Endothelial cell of umbilical vein (primary cell): ENCODE measurements at regions not wholly inside any gene's neighbourhood (a gene's known extent, or its start where the extent isn't known, plus 50 kb on each side); places are given as distances from the start of the nearest gene placed in this dataset.

Experiments
- BruUV-seq: library from RNA; stranded (reverse); fragments of 400-500 nt; replicated peaks from 2 replicates; lab custom pipeline; 2021; lab: Mats Ljungman, UMichigan
- CTCF ChIA-PET: fragments of 300-600, 350-600 bp; sonication (Branson Sonifier 250); formaldehyde crosslinking; loops from one replicate; lab custom pipeline; 2021; ENCODE audit warnings: antibody characterized with exemption, inconsistent platforms; lab: Charles Lee
- POLR2A ChIA-PET: fragments of 300-600, 350-600 bp; sonication (Branson Sonifier 250); formaldehyde crosslinking; loops from one replicate; lab custom pipeline; 2021; ENCODE audit warnings: antibody characterized with exemption, inconsistent platforms; lab: Charles Lee
- DNase-seq: peaks from one replicate; pipeline ENCODE4 v3.0.0-alpha.2; 2011; ENCODE audit warnings: low read depth, low spot score
- FAIRE-seq: peaks from 2 replicates; lab custom pipeline; 2011; peaks lifted over from hg19 to GRCh38; lab: Jason Lieb, UNC
- H2AFZ ChIP-seq: 2 replicates; pipeline ENCODE4 v1.6.0; 2012; ENCODE audit warnings: low read depth, low read length, control low read depth, inconsistent platforms
- H3K27ac ChIP-seq: 2 replicates; pipeline ENCODE4 v1.5.1; 2011; ENCODE audit warnings: low read depth, mild to moderate bottlenecking, control low read depth, low read length, moderate library complexity; ENCODE audit not compliant: insufficient read depth
- H3K27me3 ChIP-seq, 2 experiments: 2 replicates each; pipeline versions ENCODE4 v1.6.0 to v1.6.1; 2011; ENCODE audit warnings: low read length in 2 of 2, mixed read lengths in 1 of 2; ENCODE audit not compliant: control insufficient read depth in 2 of 2, insufficient read depth in 2 of 2
- H3K36me3 ChIP-seq, 2 experiments: 2 replicates in 1 of 2; 3 replicates in 1 of 2; pipeline ENCODE4 v1.5.1; 2011; ENCODE audit warnings: low read length in 2 of 2, mild to moderate bottlenecking in 1 of 2, moderate library complexity in 1 of 2; ENCODE audit not compliant: control insufficient read depth in 2 of 2, insufficient read depth in 2 of 2; ENCODE audit errors: extremely low read depth in 1 of 2
- H3K4me1 ChIP-seq: 3 replicates; pipeline ENCODE4 v1.5.1; 2011; ENCODE audit warnings: mild to moderate bottlenecking, low read length; ENCODE audit not compliant: control insufficient read depth, insufficient read depth; ENCODE audit errors: extremely low read depth
- H3K4me2 ChIP-seq: 2 replicates; pipeline ENCODE4 v1.6.1; 2011; ENCODE audit warnings: low read length, control low read depth, mixed read lengths; ENCODE audit not compliant: insufficient read depth
- H3K4me3 ChIP-seq, 3 experiments: fragments of 200-600 bp in 1 of 3; sonication (generic), shearing (Covaris generic) in 1 of 3; replicated peaks in 1 of 3; 2 replicates each; pipeline ENCODE4 v1.5.1; 2011 to 2016; ENCODE audit warnings: control low read depth in 3 of 3, low read length in 3 of 3, mild to moderate bottlenecking in 2 of 3, inconsistent platforms in 1 of 3, low read depth in 1 of 3, moderate library complexity in 1 of 3; ENCODE audit not compliant: insufficient read depth in 1 of 3
- H3K79me2 ChIP-seq: 2 replicates; pipeline ENCODE4 v1.6.0; 2012; ENCODE audit warnings: low read length, inconsistent platforms; ENCODE audit not compliant: control insufficient read depth, insufficient read depth
- H3K9ac ChIP-seq: replicated peaks from 2 replicates; pipeline ENCODE3; 2011; ENCODE audit warnings: low read length, control low read depth; ENCODE audit not compliant: insufficient read depth; ENCODE audit errors: extremely low read depth
- H3K9me1 ChIP-seq: replicated peaks from 3 replicates; pipeline ENCODE4 v1.6.0; 2011; ENCODE audit warnings: mild to moderate bottlenecking, low read length; ENCODE audit not compliant: control insufficient read depth, insufficient read depth; ENCODE audit errors: extremely low read depth
- H3K9me3 ChIP-seq: replicated peaks from 2 replicates; pipeline ENCODE4 v1.5.1; 2012; ENCODE audit warnings: low read length, inconsistent platforms; ENCODE audit not compliant: control insufficient read depth, insufficient read depth
- H4K20me1 ChIP-seq: replicated peaks from 2 replicates; pipeline ENCODE3; 2011; ENCODE audit warnings: mild to moderate bottlenecking, low read length; ENCODE audit not compliant: control insufficient read depth, insufficient read depth; ENCODE audit errors: extremely low read depth
- CTCF ChIP-seq, 2 donors: IDR thresholded peaks; 1 replicate in 1 of 2; 2 replicates in 1 of 2; pipeline ENCODE4 v1.5.1; 2011; ENCODE audit warnings: low read length in 2 of 2, mild to moderate bottlenecking in 2 of 2, moderate library complexity in 2 of 2, control low read depth in 1 of 2, inconsistent platforms in 1 of 2, low read depth in 1 of 2; ENCODE audit not compliant: insufficient read depth in 1 of 2; ENCODE audit errors: extremely low read depth in 1 of 2
- EZH2 ChIP-seq: IDR thresholded peaks from 2 replicates; pipeline ENCODE4 v1.6.1; 2012; ENCODE audit warnings: borderline replicate concordance, low read depth, mild to moderate bottlenecking, moderate library complexity, low read length, inconsistent platforms; ENCODE audit not compliant: severe bottlenecking
- FOS ChIP-seq: IDR thresholded peaks from 2 replicates; pipeline ENCODE4 v1.6.1; 2011; ENCODE audit warnings: mild to moderate bottlenecking, low read length, moderate library complexity, borderline replicate concordance; ENCODE audit not compliant: insufficient read depth
- GATA2 ChIP-seq: IDR thresholded peaks from 2 replicates; pipeline ENCODE4 v1.7.0; 2011; ENCODE audit warnings: low read depth, mild to moderate bottlenecking, moderate library complexity, mixed read lengths, low read length; ENCODE audit not compliant: insufficient read length, insufficient read depth
- JUN ChIP-seq: IDR thresholded peaks from 2 replicates; pipeline ENCODE4 v1.6.1; 2011; ENCODE audit warnings: borderline replicate concordance, low read depth; ENCODE audit not compliant: insufficient read length, insufficient read depth
- MYC ChIP-seq: IDR thresholded peaks from one replicate; pipeline ENCODE4 v1.6.1; 2011; ENCODE audit warnings: mild to moderate bottlenecking, low read depth, low read length
- POLR2A ChIP-seq: IDR thresholded peaks from 2 replicates; pipeline ENCODE4 v1.6.1; 2012; ENCODE audit warnings: low read depth, mild to moderate bottlenecking, control low read depth, low read length
- POLR2AphosphoS5 ChIP-seq: IDR thresholded peaks from 2 replicates; pipeline ENCODE4 v1.6.1; 2012; ENCODE audit warnings: low read depth, mild to moderate bottlenecking, control low read depth, low read length, moderate library complexity; ENCODE audit not compliant: insufficient read depth
- dilution Hi-C: fragments of 300-500 bp; cut with MboI; formaldehyde crosslinking; loops from one replicate; pipeline ENCODE4 v1.15.0; 2019; ENCODE audit warnings: low sequenced_read_pairs; ENCODE audit not compliant: extremely low pct_ligation_motif_present
- intact Hi-C: fragments of 100-400 bp; cut with micrococcal nuclease; formaldehyde crosslinking; loops from one replicate; pipeline ENCODE4 v1.10.0; 2022
- TF ChIP-seq, protein P1 (sequence below): IDR thresholded peaks from 2 replicates; pipeline ENCODE4 v1.6.1; 2011; ENCODE audit not compliant: insufficient read depth, insufficient read length

DNA sequence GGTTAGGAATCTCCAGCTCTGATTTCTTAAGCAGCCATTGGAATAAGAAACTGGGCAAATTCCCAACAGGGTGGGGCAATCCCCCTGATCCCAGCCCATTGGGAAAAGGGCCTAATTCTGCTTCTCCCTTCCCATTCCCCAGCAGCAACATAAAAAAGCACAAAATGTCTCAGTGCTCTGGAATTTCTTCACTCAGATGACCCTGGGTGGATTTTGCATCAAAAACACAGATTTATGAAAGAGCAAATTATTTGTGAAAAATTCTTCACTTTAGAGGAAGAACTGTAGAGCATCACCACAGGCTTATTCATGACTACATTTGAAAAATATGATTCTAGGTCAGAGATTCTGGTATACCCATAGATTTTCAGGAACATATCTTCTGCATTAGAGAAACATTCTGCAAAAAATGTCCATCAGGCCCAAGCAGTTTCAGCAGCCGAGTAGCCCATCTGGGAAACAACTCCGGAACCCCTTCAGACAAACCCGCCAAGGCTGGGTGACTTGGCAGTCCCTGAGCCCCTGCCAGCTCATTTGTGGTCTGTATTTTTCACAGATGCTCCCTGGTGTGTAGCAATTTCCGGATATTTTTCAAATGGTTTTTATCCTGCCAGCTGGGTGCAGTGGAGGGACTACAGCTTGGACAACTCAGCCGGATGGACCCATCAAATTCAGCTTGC is 102.1 kb upstream of the RANBP3L start:
- DNase-seq (no peak), FAIRE-seq (no peak)
- Histone ChIP-seq H3K9ac (no peak overlapping the region), H3K9me3 (no peaks in the 10 kb centered on the region), H3K9me1 (no peaks in the 10 kb centered on the region), H3K4me2 (no peak overlapping the region), H3K79me2 (no peaks in the 10 kb centered on the region), H3K27ac (no peak overlapping the region), H3K4me3 (no peak overlapping the region), H4K20me1 (no peaks in the 10 kb centered on the region), H3K4me1 (no peaks in the 10 kb centered on the region), H3K27me3 (no peaks in the 10 kb centered on the region), H2AFZ (no peak overlapping the region), H3K36me3 (no peaks in the 10 kb centered on the region)
- TF ChIP-seq, protein P1, sequence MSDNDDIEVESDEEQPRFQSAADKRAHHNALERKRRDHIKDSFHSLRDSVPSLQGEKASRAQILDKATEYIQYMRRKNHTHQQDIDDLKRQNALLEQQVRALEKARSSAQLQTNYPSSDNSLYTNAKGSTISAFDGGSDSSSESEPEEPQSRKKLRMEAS = no peak
- TF ChIP-seq FOS (no peak), EZH2 (no peak), JUN (no peak), POLR2A (no peak), MYC (no peak), CTCF (IDR thresholded peaks at IDR 0.05; ENCODE audit: extremely low read depth in 1 of 2, insufficient read depth in 1 of 2, low read depth in 1 of 2, low read length in 2 of 2) (no peak), GATA2 (no peak), POLR2AphosphoS5 (no peak)
- POLR2A ChIA-PET = no interaction called here
- CTCF ChIA-PET = interaction anchor here (0.8 kb wide), 1 partner anchor 16 kb away, joined by 3 read pairs; no protein-coding TSS in a partner anchor
- dilution Hi-C loops = no loop called here
- intact Hi-C loops = loop anchor here (10.0 kb wide), 1 partner anchor 139 kb away; no protein-coding TSS in a partner anchor
- no TSS peak for BruUV-seq
